ENCODE measurements at regions not wholly inside any gene's neighbourhood (a gene's known extent, or its start where the extent isn't known, plus 50 kb on each side); places are given as distances from the start of the nearest gene placed in this dataset.

- TF ChIP-seq CTCF (IDR thresholded peaks at IDR 0.05): no peak
- ChIA-PET POLR2A (no interaction called here), CTCF (no interaction called here)
- ATAC-seq (ENCODE audit: poor library complexity) (no peak), DNase-seq (no peak)
- H3K4me3 Mint-ChIP-seq: no peak overlapping the region
- Histone ChIP-seq H3K36me3 (ENCODE audit: insufficient read depth, low read length) (no peaks in the 10 kb centered on the region), H3K27ac (ENCODE audit: low read depth in 1 of 2, low read length in 2 of 2) (no peak overlapping the region), H3K4me1 (ENCODE audit: insufficient read depth, low read length) (no peaks in the 10 kb centered on the region), H3K9me3 (ENCODE audit: control insufficient read depth in 1 of 2, insufficient read depth in 1 of 2, low read length in 2 of 2) (no peaks in the 10 kb centered on the region), H3K27me3 (ENCODE audit: control insufficient read depth in 1 of 2, insufficient read depth in 2 of 2, low read length in 2 of 2) (no peaks in the 10 kb centered on the region), H3K4me3 (ENCODE audit: low read length) (no peak overlapping the region)
- intact Hi-C loops (cut with DNase I, micrococcal nuclease): no loop called here
- H3K9me3 Mint-ChIP-seq: peaks cover 6% of the 10 kb centered on the region
- H3K4me1 Mint-ChIP-seq (ENCODE audit: low read depth): no peaks in the 10 kb centered on the region
- H3K27ac Mint-ChIP-seq: no peak overlapping the region
- H3K27me3 Mint-ChIP-seq: no peaks in the 10 kb centered on the region
- H3K36me3 Mint-ChIP-seq (ENCODE audit: low read depth): no peaks in the 10 kb centered on the region
These were observed 265.8 kb upstream of the SEMA3D start for GRCh38 chr7:85452674-85453073.

- intact Hi-C loops (cut with DNase I, micrococcal nuclease): no loop called here
- POLR2A ChIA-PET: no interaction called here
- no peak for TF ChIP-seq CTCF (IDR thresholded peaks at IDR 0.05)
These were observed 262.6 kb upstream of the SEMA3D start for GRCh38 chr7:85449478-85449877.

GRCh38 chr7:85447004-85447403, 260.1 kb upstream of the SEMA3D start:
- no peak for TF ChIP-seq CTCF (IDR thresholded peaks at IDR 0.05)
- H3K4me3 ChIP-seq (ENCODE audit: low read length): no peak overlapping the region
- no peaks in the 10 kb centered on the region for H3K36me3 ChIP-seq (ENCODE audit: insufficient read depth, low read length)
- H3K36me3 Mint-ChIP-seq (ENCODE audit: low read depth): no peaks in the 10 kb centered on the region
- H3K27ac ChIP-seq (ENCODE audit: low read depth in 1 of 2, low read length in 2 of 2): no peak overlapping the region
- POLR2A ChIA-PET: no interaction called here
- no peaks in the 10 kb centered on the region for H3K4me1 ChIP-seq (ENCODE audit: insufficient read depth, low read length)
- DNase-seq (no peak), ATAC-seq (ENCODE audit: poor library complexity) (no peak)
- H3K9me3 Mint-ChIP-seq: peaks cover 6% of the 10 kb centered on the region
- H3K4me1 Mint-ChIP-seq (ENCODE audit: low read depth): no peaks in the 10 kb centered on the region
- CTCF ChIA-PET: no interaction called here
- H3K4me3 Mint-ChIP-seq: no peak overlapping the region
- no peaks in the 10 kb centered on the region for H3K27me3 ChIP-seq (ENCODE audit: control insufficient read depth in 1 of 2, insufficient read depth in 2 of 2, low read length in 2 of 2)
- intact Hi-C loops (cut with DNase I, micrococcal nuclease): no loop called here
- H3K27me3 Mint-ChIP-seq: no peaks in the 10 kb centered on the region
- no peak overlapping the region for H3K27ac Mint-ChIP-seq
- H3K9me3 ChIP-seq (ENCODE audit: control insufficient read depth in 1 of 2, insufficient read depth in 1 of 2, low read length in 2 of 2): no peaks in the 10 kb centered on the region

More at GRCh38 chr7:85449478-85449877, 262.6 kb upstream of the SEMA3D start:
- no peaks in the 10 kb centered on the region for H3K9me3 ChIP-seq (ENCODE audit: control insufficient read depth in 1 of 2, insufficient read depth in 1 of 2, low read length in 2 of 2)
- peaks cover 6% of the 10 kb centered on the region for H3K9me3 Mint-ChIP-seq
- ATAC-seq (ENCODE audit: poor library complexity): no peak
- no peak overlapping the region for H3K27ac Mint-ChIP-seq
- no peaks in the 10 kb centered on the region for H3K27me3 Mint-ChIP-seq
- H3K4me3 ChIP-seq (ENCODE audit: low read length): no peak overlapping the region
- H3K36me3 Mint-ChIP-seq (ENCODE audit: low read depth): no peaks in the 10 kb centered on the region
- H3K4me3 Mint-ChIP-seq: no peak overlapping the region
- no peak overlapping the region for H3K27ac ChIP-seq (ENCODE audit: low read depth in 1 of 2, low read length in 2 of 2)
- no peaks in the 10 kb centered on the region for H3K4me1 ChIP-seq (ENCODE audit: insufficient read depth, low read length)
- CTCF ChIA-PET: no interaction called here
- no peaks in the 10 kb centered on the region for H3K4me1 Mint-ChIP-seq (ENCODE audit: low read depth)
- H3K27me3 ChIP-seq (ENCODE audit: control insufficient read depth in 1 of 2, insufficient read depth in 2 of 2, low read length in 2 of 2): no peaks in the 10 kb centered on the region
- no peaks in the 10 kb centered on the region for H3K36me3 ChIP-seq (ENCODE audit: insufficient read depth, low read length)
- DNase-seq: no peak

Measured in CD4-positive, alpha-beta T cell (primary cell).